HepG2 (cell line): ENCODE measurements at regions not wholly inside any gene's neighbourhood (a gene's known extent, or its start where the extent isn't known, plus 50 kb on each side); places are given as distances from the start of the nearest gene placed in this dataset.

Experiments used
- ATAC-seq: fragments of 200-7000 bp; cut with Tn5 transposase; 3 replicates; pipeline ENCODE4 v1.9.1; 2020; ENCODE audit warnings: mild to moderate bottlenecking, moderate library complexity
- BruUV-seq: library from RNA; stranded (reverse); fragments of 400-500 nt; replicated peaks from 2 replicates; lab custom pipeline; 2021; lab: Mats Ljungman, UMichigan
- CTCF ChIA-PET: fragments of 300-600 bp; formaldehyde crosslinking; extraction: SDS; loops from one replicate; lab custom pipeline; 2021; ENCODE audit warnings: low total read pairs, inconsistent platforms, low intra/inter-chr PET ratio; lab: Yijun Ruan, JAX
- POLR2A ChIA-PET: fragments of 350-600 bp; sonication (Branson Sonifier 250); formaldehyde crosslinking; loops from one replicate; lab custom pipeline; 2020; ENCODE audit warnings: antibody characterized with exemption, inconsistent platforms; lab: Yijun Ruan, JAX
- DNase-seq: peaks from one replicate; pipeline ENCODE4 v3.0.0-alpha.2; 2015; ENCODE audit warnings: low spot score
- FAIRE-seq: peaks from 3 replicates; lab custom pipeline; 2011; peaks lifted over from hg19 to GRCh38; lab: Jason Lieb, UNC
- H2AFZ ChIP-seq: one replicate; pipeline ENCODE4 v1.6.1; 2011; ENCODE audit warnings: low read length, inconsistent platforms
- H3K27ac ChIP-seq: fragments of 300-600 bp; 3 replicates; pipeline ENCODE4 v1.8.0; 2011; ENCODE audit warnings: mixed run types, mild to moderate bottlenecking, mixed read lengths, low read length, inconsistent platforms; ENCODE audit not compliant: insufficient read depth; ENCODE audit errors: extremely low read length
- H3K27me3 ChIP-seq, 2 experiments: fragments of 200-600 bp in 1 of 2; 2 replicates in 1 of 2; 3 replicates in 1 of 2; pipeline versions ENCODE4 v1.6.0 to v1.8.0; 2011; ENCODE audit warnings: low read length in 2 of 2, mild to moderate bottlenecking in 2 of 2, moderate library complexity in 2 of 2, inconsistent platforms in 1 of 2; ENCODE audit not compliant: insufficient read depth in 2 of 2, control insufficient read depth in 1 of 2
- H3K36me3 ChIP-seq, 2 experiments: fragments of 200-600 bp in 1 of 2; replicated peaks in 1 of 2; 2 replicates in 1 of 2; 3 replicates in 1 of 2; pipeline versions ENCODE4 v1.5.1 to v1.8.0; 2011; ENCODE audit warnings: low read length in 2 of 2, inconsistent platforms in 1 of 2; ENCODE audit not compliant: insufficient read depth in 2 of 2, control insufficient read depth in 1 of 2
- H3K4me1 ChIP-seq: 2 replicates; pipeline ENCODE4 v1.5.1; 2012; ENCODE audit warnings: low read length, inconsistent platforms; ENCODE audit not compliant: insufficient read depth
- H3K4me2 ChIP-seq: 2 replicates; pipeline ENCODE4 v1.6.0; 2011; ENCODE audit warnings: low read depth, low read length, inconsistent platforms
- H3K4me3 ChIP-seq, 3 experiments: fragments of 200-600 bp in 1 of 3; sonication (generic), shearing (Covaris generic) in 1 of 3; replicated peaks in 1 of 3; 2 replicates each; pipeline ENCODE4 v1.5.1; 2011 to 2016; ENCODE audit warnings: low read length in 3 of 3, inconsistent platforms in 2 of 3, low read depth in 2 of 3, mild to moderate bottlenecking in 2 of 3, control low read depth in 1 of 3, mixed read lengths in 1 of 3; ENCODE audit not compliant: insufficient read depth in 1 of 3
- H3K79me2 ChIP-seq: one replicate; pipeline ENCODE4 v1.6.1; 2011; ENCODE audit warnings: low read length, inconsistent platforms; ENCODE audit not compliant: insufficient read depth
- H3K9ac ChIP-seq: 2 replicates; pipeline ENCODE4 v1.6.0; 2011; ENCODE audit warnings: mild to moderate bottlenecking, low read depth, low read length, inconsistent platforms; ENCODE audit not compliant: insufficient read depth
- H3K9me3 ChIP-seq: 2 replicates; pipeline ENCODE4 v1.5.1; 2012; ENCODE audit warnings: mild to moderate bottlenecking, low read length
- H4K20me1 ChIP-seq: 2 replicates; pipeline ENCODE4 v1.6.0; 2011; ENCODE audit warnings: inconsistent platforms, mild to moderate bottlenecking, low read length, moderate library complexity; ENCODE audit not compliant: insufficient read depth
- DMAP1 ChIP-seq: IDR thresholded peaks from 2 replicates; pipeline ENCODE4 v1.6.1; 2016
- DPF2 ChIP-seq: sonication (generic); formaldehyde crosslinking; IDR thresholded peaks from 2 replicates; pipeline ENCODE4 v1.4.0; 2020; ENCODE audit warnings: mild to moderate bottlenecking, low read depth, missing genetic modification reagents, borderline replicate concordance
- GTF2F1 ChIP-seq: fragments of 150-350 bp; IDR thresholded peaks from 2 replicates; pipeline ENCODE4 v1.6.1; 2014; ENCODE audit warnings: low read length
- SMC3 ChIP-seq: IDR thresholded peaks from 2 replicates; pipeline ENCODE4 v1.6.1; 2011; ENCODE audit warnings: low read length, improper control_type of control experiment
- ZNF136 ChIP-seq: sonication (generic); formaldehyde crosslinking; IDR thresholded peaks from 2 replicates; pipeline ENCODE4 v1.8.1; 2022; ENCODE audit warnings: low read depth, mild to moderate bottlenecking, moderate library complexity, missing genetic modification reagents
- ZNF333 ChIP-seq: sonication (generic); formaldehyde crosslinking; IDR thresholded peaks from 2 replicates; pipeline ENCODE4 v1.4.0; 2020; ENCODE audit warnings: mild to moderate bottlenecking, missing genetic modification reagents, borderline replicate concordance
- ZNF337 ChIP-seq: sonication (generic); formaldehyde crosslinking; IDR thresholded peaks from 2 replicates; pipeline ENCODE4 v1.5.1; 2020; ENCODE audit warnings: missing genetic modification reagents, low read depth, mild to moderate bottlenecking, borderline replicate concordance
- ZNF547 ChIP-seq: sonication (generic); formaldehyde crosslinking; IDR thresholded peaks from 2 replicates; pipeline ENCODE4 v1.5.1; 2020; ENCODE audit warnings: mild to moderate bottlenecking, missing genetic modification reagents
- WGBS: methylation state at CpG from one replicate; pipeline ENCODE4 v1.1.6; 2017; ENCODE audit warnings: low lambda C conversion rate; 5-methylcytosine and 5-hydroxymethylcytosine counted together
- in situ Hi-C: cut with HindIII; loops from 2 replicates; pipeline ENCODE4 v1.10.0; 2017; ENCODE audit warnings: low pct_unique_long_range_greater_than_20kb; ENCODE audit not compliant: extremely low pct_ligation_motif_present
- intact Hi-C: fragments of 100-400 bp; cut with micrococcal nuclease; formaldehyde crosslinking; loops from one replicate; pipeline ENCODE4 v1.10.0; 2022; ENCODE audit not compliant: unreplicated experiment
- TF ChIP-seq, protein P1 (sequence below): sonication (generic); formaldehyde crosslinking; IDR thresholded peaks from 2 replicates; pipeline ENCODE4 v1.8.0; 2022; ENCODE audit warnings: missing genetic modification reagents, mild to moderate bottlenecking, borderline replicate concordance
- TF ChIP-seq, protein P2 (sequence below): IDR thresholded peaks from 2 replicates; pipeline ENCODE4 v1.6.1; 2018; ENCODE audit warnings: missing genetic modification reagents
- TF ChIP-seq, protein P3 (sequence below): sonication (generic); formaldehyde crosslinking; IDR thresholded peaks from 2 replicates; pipeline ENCODE4 v1.4.0; 2020; ENCODE audit warnings: missing genetic modification reagents
- TF ChIP-seq, protein P4 (sequence below): sonication (generic); formaldehyde crosslinking; IDR thresholded peaks from 2 replicates; pipeline ENCODE4 v1.4.0; 2020; ENCODE audit warnings: mild to moderate bottlenecking, missing genetic modification reagents, borderline replicate concordance

DNA sequence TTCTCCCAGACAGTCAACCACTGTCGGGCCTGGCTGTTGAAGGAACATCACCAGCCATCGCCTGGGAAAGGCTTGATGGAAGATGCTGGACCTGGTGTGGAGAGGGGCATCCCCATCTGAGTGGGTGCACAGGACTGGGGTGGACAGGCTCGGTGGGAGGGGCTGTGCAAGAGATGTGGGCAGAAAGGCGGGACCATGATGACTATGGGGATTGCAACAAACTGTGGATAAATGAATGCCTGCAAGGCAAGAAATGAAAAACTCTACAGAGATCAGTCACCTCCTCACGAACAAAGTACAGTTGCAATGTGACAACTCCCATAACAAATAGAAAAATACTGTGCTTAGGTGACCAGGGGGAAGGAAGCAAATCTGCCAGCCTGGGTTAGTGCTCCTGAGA, 171.9 kb upstream of the GPR12 start:
- Histone ChIP-seq H3K4me1 (peaks cover 8% of the 10 kb centered on the region; the same call in 1 of the 2 replicates), H3K27ac (no peak overlapping the region), H3K4me2 (no peak overlapping the region), H3K9ac (no peak overlapping the region), H3K79me2 (no peaks in the 10 kb centered on the region), H4K20me1 (no peaks in the 10 kb centered on the region), H3K36me3 (no peaks in the 10 kb centered on the region), H3K9me3 (no peaks in the 10 kb centered on the region), H3K27me3 (peaks cover 1 to 21% of the 10 kb centered on the region in 2 experiments; a peak in 3 of 5 replicates), H3K4me3 (no peak overlapping the region), H2AFZ (no peak overlapping the region)
- no TSS peak for BruUV-seq
- WGBS = 3% methylated on average over 4 of the region's 5 CpGs
- in situ Hi-C loops (loop anchor here (5.0 kb wide), 1 partner anchor 225 kb away; no protein-coding TSS in a partner anchor), intact Hi-C loops (no loop called here)
- TF ChIP-seq, protein P1, sequence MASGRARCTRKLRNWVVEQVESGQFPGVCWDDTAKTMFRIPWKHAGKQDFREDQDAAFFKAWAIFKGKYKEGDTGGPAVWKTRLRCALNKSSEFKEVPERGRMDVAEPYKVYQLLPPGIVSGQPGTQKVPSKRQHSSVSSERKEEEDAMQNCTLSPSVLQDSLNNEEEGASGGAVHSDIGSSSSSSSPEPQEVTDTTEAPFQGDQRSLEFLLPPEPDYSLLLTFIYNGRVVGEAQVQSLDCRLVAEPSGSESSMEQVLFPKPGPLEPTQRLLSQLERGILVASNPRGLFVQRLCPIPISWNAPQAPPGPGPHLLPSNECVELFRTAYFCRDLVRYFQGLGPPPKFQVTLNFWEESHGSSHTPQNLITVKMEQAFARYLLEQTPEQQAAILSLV = no peak
- TF ChIP-seq DMAP1 (CRISPR knock-in tag) (no peak), DPF2 (CRISPR knock-in tag) (no peak), ZNF547 (CRISPR knock-in tag) (no peak)
- FAIRE-seq = no peak
- CTCF ChIA-PET = no interaction called here
- POLR2A ChIA-PET = no interaction called here
- no peak for ATAC-seq
- no peak for DNase-seq

DNA sequence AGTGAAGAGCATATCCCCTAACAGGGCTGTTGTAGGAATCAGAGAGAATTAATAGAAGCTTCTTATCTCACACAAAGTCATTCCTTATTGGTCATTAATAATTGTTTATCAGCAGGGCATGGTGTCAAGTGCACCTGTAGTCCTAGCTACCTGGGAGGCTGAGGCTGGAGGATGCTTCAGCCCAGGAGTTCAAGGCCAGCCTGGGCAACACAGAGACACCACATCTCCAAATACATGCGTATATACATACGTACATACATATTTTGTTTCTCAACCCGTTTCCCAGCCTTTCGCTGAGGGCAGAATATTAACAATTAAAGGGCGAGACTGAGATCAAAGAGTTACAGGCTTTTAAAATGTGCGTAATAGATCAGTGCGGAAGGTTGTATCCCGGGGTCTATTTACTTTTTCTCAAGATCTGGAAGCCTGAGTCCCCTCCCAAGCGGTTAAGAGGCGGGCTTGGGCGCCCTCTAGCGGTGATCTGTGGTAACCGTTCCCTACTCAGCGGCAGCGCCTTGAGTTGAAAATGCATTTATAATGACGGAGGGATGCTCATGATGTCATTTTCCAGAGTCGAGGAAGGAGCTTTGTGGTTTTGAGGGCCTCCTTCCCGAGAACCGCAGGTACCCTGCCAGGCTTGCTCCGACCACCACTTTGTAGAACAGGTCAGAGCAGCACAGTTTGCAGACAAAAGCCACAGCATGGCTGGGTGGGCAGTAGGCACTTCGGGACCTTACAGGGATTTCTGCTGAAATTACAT, 169.6 kb upstream of the GPR12 start:
- in situ Hi-C loops = loop anchor here (5.0 kb wide), 1 partner anchor 223 kb away; no protein-coding TSS in a partner anchor
- FAIRE-seq = peak; percentile 74
- TF ChIP-seq ZNF337 (CRISPR knock-in tag) = no peak
- TF ChIP-seq ZNF136 (CRISPR knock-in tag) = no peak
- TF ChIP-seq, protein P2, sequence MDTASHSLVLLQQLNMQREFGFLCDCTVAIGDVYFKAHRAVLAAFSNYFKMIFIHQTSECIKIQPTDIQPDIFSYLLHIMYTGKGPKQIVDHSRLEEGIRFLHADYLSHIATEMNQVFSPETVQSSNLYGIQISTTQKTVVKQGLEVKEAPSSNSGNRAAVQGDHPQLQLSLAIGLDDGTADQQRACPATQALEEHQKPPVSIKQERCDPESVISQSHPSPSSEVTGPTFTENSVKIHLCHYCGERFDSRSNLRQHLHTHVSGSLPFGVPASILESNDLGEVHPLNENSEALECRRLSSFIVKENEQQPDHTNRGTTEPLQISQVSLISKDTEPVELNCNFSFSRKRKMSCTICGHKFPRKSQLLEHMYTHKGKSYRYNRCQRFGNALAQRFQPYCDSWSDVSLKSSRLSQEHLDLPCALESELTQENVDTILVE (CRISPR knock-in tag) = no peak
- no peak for TF ChIP-seq ZNF333 (CRISPR knock-in tag)
- TF ChIP-seq, protein P3, sequence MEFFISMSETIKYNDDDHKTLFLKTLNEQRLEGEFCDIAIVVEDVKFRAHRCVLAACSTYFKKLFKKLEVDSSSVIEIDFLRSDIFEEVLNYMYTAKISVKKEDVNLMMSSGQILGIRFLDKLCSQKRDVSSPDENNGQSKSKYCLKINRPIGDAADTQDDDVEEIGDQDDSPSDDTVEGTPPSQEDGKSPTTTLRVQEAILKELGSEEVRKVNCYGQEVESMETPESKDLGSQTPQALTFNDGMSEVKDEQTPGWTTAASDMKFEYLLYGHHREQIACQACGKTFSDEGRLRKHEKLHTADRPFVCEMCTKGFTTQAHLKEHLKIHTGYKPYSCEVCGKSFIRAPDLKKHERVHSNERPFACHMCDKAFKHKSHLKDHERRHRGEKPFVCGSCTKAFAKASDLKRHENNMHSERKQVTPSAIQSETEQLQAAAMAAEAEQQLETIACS (CRISPR knock-in tag) = no peak
- no peak for TF ChIP-seq GTF2F1
- TF ChIP-seq, protein P4, sequence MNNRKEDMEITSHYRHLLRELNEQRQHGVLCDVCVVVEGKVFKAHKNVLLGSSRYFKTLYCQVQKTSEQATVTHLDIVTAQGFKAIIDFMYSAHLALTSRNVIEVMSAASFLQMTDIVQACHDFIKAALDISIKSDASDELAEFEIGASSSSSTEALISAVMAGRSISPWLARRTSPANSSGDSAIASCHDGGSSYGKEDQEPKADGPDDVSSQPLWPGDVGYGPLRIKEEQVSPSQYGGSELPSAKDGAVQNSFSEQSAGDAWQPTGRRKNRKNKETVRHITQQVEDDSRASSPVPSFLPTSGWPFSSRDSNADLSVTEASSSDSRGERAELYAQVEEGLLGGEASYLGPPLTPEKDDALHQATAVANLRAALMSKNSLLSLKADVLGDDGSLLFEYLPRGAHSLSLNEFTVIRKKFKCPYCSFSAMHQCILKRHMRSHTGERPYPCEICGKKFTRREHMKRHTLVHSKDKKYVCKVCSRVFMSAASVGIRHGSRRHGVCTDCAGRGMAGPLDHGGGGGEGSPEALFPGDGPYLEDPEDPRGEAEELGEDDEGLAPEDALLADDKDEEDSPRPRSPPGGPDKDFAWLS (CRISPR knock-in tag) = no peak
- peak; percentile 43 for TF ChIP-seq SMC3

More for the DNA sequence above, 169.6 kb upstream of the GPR12 start:
- peak; percentile 86 for ATAC-seq
- H3K9me3 ChIP-seq = no peaks in the 10 kb centered on the region
- peaks cover 1 to 30% of the 10 kb centered on the region in 2 experiments; a peak in 3 of 5 replicates for H3K27me3 ChIP-seq
- no peaks in the 10 kb centered on the region for H3K36me3 ChIP-seq
- H3K9ac ChIP-seq = no peak overlapping the region
- ChIA-PET CTCF (interaction anchor here (1.9 kb wide), 1 partner anchor 223 kb away, joined by 10 read pairs; no protein-coding TSS in a partner anchor), POLR2A (no interaction called here)
- H3K4me3 ChIP-seq = no peak overlapping the region
- intact Hi-C loops = loop anchor here (1.0 kb wide), 1 partner anchor 223 kb away; no protein-coding TSS in a partner anchor
- DNase-seq = peak; percentile 39
- H3K79me2 ChIP-seq = no peaks in the 10 kb centered on the region
- no peaks in the 10 kb centered on the region for H4K20me1 ChIP-seq
- H2AFZ ChIP-seq = no peak overlapping the region
- H3K4me1 ChIP-seq = peaks cover 8% of the 10 kb centered on the region; the same call in 1 of the 2 replicates
- no TSS peak for BruUV-seq
- WGBS = 12% methylated on average over 12 of the region's 21 CpGs
- H3K4me2 ChIP-seq = 0 out of 2 replicates have a peak overlapping the region, but pooled peaks have one; percentile 40
- H3K27ac ChIP-seq = no peak overlapping the region
